SK-N-SH treated with all-trans-retinoic acid at 6 μM for 48 hours (cell line): ENCODE measurements at regions not wholly inside any gene's neighbourhood (a gene's known extent, or its start where the extent isn't known, plus 50 kb on each side); places are given as distances from the start of the nearest gene placed in this dataset.

Source experiments
- ATAC-seq: fragments of 200-7000 bp; cut with Tn5 transposase; 3 replicates; pipeline ENCODE4 v1.9.1; 2020; ENCODE audit warnings: mild to moderate bottlenecking, moderate library complexity
- ARNTL ChIP-seq: fragments of 450-650 bp; formaldehyde crosslinking; IDR thresholded peaks from 2 replicates; pipeline ENCODE4 v1.5.0; 2020; ENCODE audit warnings: low read depth, mild to moderate bottlenecking, moderate library complexity, borderline replicate concordance
- BACH2 ChIP-seq: fragments of 250-450 bp; sonication (Bioruptor Pico); IDR thresholded peaks from 2 replicates; pipeline ENCODE4 v1.9.0; 2021; ENCODE audit warnings: mild to moderate bottlenecking, borderline replicate concordance
- CREB5 ChIP-seq: fragments of 250-450 bp; sonication (Bioruptor Pico); IDR thresholded peaks from 2 replicates; pipeline ENCODE4 v1.5.1; 2020; ENCODE audit warnings: low read depth, mild to moderate bottlenecking, moderate library complexity
- CSDC2 ChIP-seq: fragments of 250-450 bp; sonication (Bioruptor Pico); IDR thresholded peaks from 2 replicates; pipeline ENCODE4 v1.5.0; 2020; ENCODE audit warnings: mild to moderate bottlenecking, moderate library complexity
- CSRNP3 ChIP-seq: fragments of 250-450 bp; sonication (Bioruptor Pico); IDR thresholded peaks from 2 replicates; pipeline ENCODE4 v1.5.1; 2021; ENCODE audit warnings: mild to moderate bottlenecking, moderate library complexity
- ESRRG ChIP-seq: fragments of 250-450 bp; sonication (Bioruptor Pico); IDR thresholded peaks from 2 replicates; pipeline ENCODE4 v1.6.1; 2021; ENCODE audit warnings: mild to moderate bottlenecking
- GLIS3 ChIP-seq: fragments of 250-450 bp; sonication (Bioruptor Pico); IDR thresholded peaks from 2 replicates; pipeline ENCODE4 v1.5.0; 2020; ENCODE audit warnings: mild to moderate bottlenecking, moderate library complexity
- ISL1 ChIP-seq: fragments of 250-450 bp; sonication (Bioruptor Pico); IDR thresholded peaks from 2 replicates; pipeline ENCODE4 v2.1.2; 2022; ENCODE audit warnings: mild to moderate bottlenecking, moderate library complexity
- OSR1 ChIP-seq: fragments of 250-450 bp; sonication (Bioruptor Pico); IDR thresholded peaks from 2 replicates; pipeline ENCODE4 v1.8.0; 2022; ENCODE audit warnings: moderate library complexity, mild to moderate bottlenecking, inconsistent platforms
- PATZ1 ChIP-seq: fragments of 250-450 bp; sonication (Bioruptor Pico); IDR thresholded peaks from 2 replicates; pipeline ENCODE4 v1.8.0; 2020; ENCODE audit warnings: mild to moderate bottlenecking, moderate library complexity, borderline replicate concordance
- POU6F1 ChIP-seq: fragments of 250-450 bp; sonication (Bioruptor Pico); IDR thresholded peaks from 2 replicates; pipeline ENCODE4 v1.8.0; 2021; ENCODE audit warnings: low read depth, mild to moderate bottlenecking, moderate library complexity, borderline replicate concordance
- PPARA ChIP-seq: fragments of 250-450 bp; sonication (Bioruptor Pico); IDR thresholded peaks from 2 replicates; pipeline ENCODE4 v1.5.0; 2020; ENCODE audit warnings: mild to moderate bottlenecking, borderline replicate concordance
- RARB ChIP-seq: fragments of 250-450 bp; sonication (Bioruptor Pico); IDR thresholded peaks from 2 replicates; pipeline ENCODE4 v1.8.0; 2021; ENCODE audit warnings: mild to moderate bottlenecking, moderate library complexity
- SNAI2 ChIP-seq: fragments of 250-450 bp; sonication (Bioruptor Pico); IDR thresholded peaks from 2 replicates; pipeline ENCODE4 v1.5.0; 2020; ENCODE audit warnings: mild to moderate bottlenecking, moderate library complexity
- TCF4 ChIP-seq: fragments of 250-450 bp; sonication (Bioruptor Pico); IDR thresholded peaks from 2 replicates; pipeline ENCODE4 v1.8.0; 2021; ENCODE audit warnings: mild to moderate bottlenecking, moderate library complexity, borderline replicate concordance
- TOX ChIP-seq: fragments of 250-450 bp; sonication (Bioruptor Pico); IDR thresholded peaks from 2 replicates; pipeline ENCODE4 v1.8.0; 2021; ENCODE audit warnings: mild to moderate bottlenecking, moderate library complexity, borderline replicate concordance
- TSHZ2 ChIP-seq: fragments of 250-450 bp; sonication (Bioruptor Pico); IDR thresholded peaks from 2 replicates; pipeline ENCODE4 v1.5.0; 2020; ENCODE audit warnings: mild to moderate bottlenecking, moderate library complexity
- ZC3H10 ChIP-seq: fragments of 250-450 bp; sonication (Bioruptor Pico); IDR thresholded peaks from 2 replicates; pipeline ENCODE4 v1.5.1; 2021; ENCODE audit warnings: mild to moderate bottlenecking, moderate library complexity
- ZFP3 ChIP-seq: fragments of 250-450 bp; sonication (Bioruptor Pico); IDR thresholded peaks from 2 replicates; pipeline ENCODE4 v1.5.0; 2020; ENCODE audit warnings: mild to moderate bottlenecking, moderate library complexity
- ZFP30 ChIP-seq: fragments of 450-650 bp; formaldehyde crosslinking; IDR thresholded peaks from 2 replicates; pipeline ENCODE4 v1.5.0; 2022; ENCODE audit warnings: mild to moderate bottlenecking, moderate library complexity
- ZNF565 ChIP-seq: fragments of 450-650 bp; formaldehyde crosslinking; conservative IDR thresholded peaks from 2 replicates; pipeline ENCODE4 v1.5.0; 2020; ENCODE audit warnings: low read depth, mild to moderate bottlenecking, moderate library complexity
- ZNF70 ChIP-seq: fragments of 450-650 bp; formaldehyde crosslinking; IDR thresholded peaks from 2 replicates; pipeline ENCODE4 v1.5.0; 2020; ENCODE audit warnings: mild to moderate bottlenecking, moderate library complexity
- ZNF8 ChIP-seq: fragments of 450-650 bp; formaldehyde crosslinking; IDR thresholded peaks from 2 replicates; pipeline ENCODE4 v1.5.0; 2020; ENCODE audit warnings: mild to moderate bottlenecking, moderate library complexity

- no peak for TF ChIP-seq ZFP3
- no peak for TF ChIP-seq ARNTL (CRISPR knock-in tag)
- no peak for TF ChIP-seq CSRNP3 (CRISPR knock-in tag)
- TF ChIP-seq ESRRG (CRISPR knock-in tag), result no peak
- TF ChIP-seq CREB5 (CRISPR knock-in tag), result no peak
- no peak for TF ChIP-seq ZC3H10 (CRISPR knock-in tag)
- ATAC-seq, result peak; percentile 31; the same call in 2 of the 3 replicates
Measured at GRCh38 chr4:14023036-14023435, 395.5 kb upstream of the BOD1L1 start.

GRCh38 chr4:14023896-14024295, 396.4 kb upstream of the BOD1L1 start:
- no peak for ATAC-seq
- TF ChIP-seq TSHZ2 (CRISPR knock-in tag), result no peak
- no peak for TF ChIP-seq PATZ1 (CRISPR knock-in tag)
- no peak for TF ChIP-seq ISL1 (CRISPR knock-in tag)
- TF ChIP-seq RARB (CRISPR knock-in tag), result no peak
- TF ChIP-seq BACH2, result no peak
- no peak for TF ChIP-seq OSR1 (CRISPR knock-in tag)
- TF ChIP-seq ZNF8, result no peak
- no peak for TF ChIP-seq PPARA (CRISPR knock-in tag)
- no peak for TF ChIP-seq TOX (CRISPR knock-in tag)
- no peak for TF ChIP-seq ZFP3
- TF ChIP-seq CSRNP3 (CRISPR knock-in tag), result no peak
- no peak for TF ChIP-seq ZNF70 (CRISPR knock-in tag)
- TF ChIP-seq CSDC2 (CRISPR knock-in tag), result no peak
- no peak for TF ChIP-seq ARNTL (CRISPR knock-in tag)
- TF ChIP-seq ESRRG (CRISPR knock-in tag), result no peak
- no peak for TF ChIP-seq GLIS3 (CRISPR knock-in tag)
- TF ChIP-seq POU6F1 (CRISPR knock-in tag), result no peak

GRCh38 chr4:14025111-14025510, 397.6 kb upstream of the BOD1L1 start:
- no peak for ATAC-seq
- TF ChIP-seq ARNTL (CRISPR knock-in tag) (no peak), ZNF565 (CRISPR knock-in tag) (no peak), ZFP30 (CRISPR knock-in tag) (no peak), PATZ1 (CRISPR knock-in tag) (no peak), BACH2 (no peak), GLIS3 (CRISPR knock-in tag) (no peak), ISL1 (CRISPR knock-in tag) (no peak), TSHZ2 (CRISPR knock-in tag) (no peak), ZC3H10 (CRISPR knock-in tag) (no peak), SNAI2 (no peak), ZNF8 (no peak), TCF4 (no peak)
